ENCODE measurements at regions not wholly inside any gene's neighbourhood (a gene's known extent, or its start where the extent isn't known, plus 50 kb on each side); places are given as distances from the start of the nearest gene placed in this dataset.

DNA sequence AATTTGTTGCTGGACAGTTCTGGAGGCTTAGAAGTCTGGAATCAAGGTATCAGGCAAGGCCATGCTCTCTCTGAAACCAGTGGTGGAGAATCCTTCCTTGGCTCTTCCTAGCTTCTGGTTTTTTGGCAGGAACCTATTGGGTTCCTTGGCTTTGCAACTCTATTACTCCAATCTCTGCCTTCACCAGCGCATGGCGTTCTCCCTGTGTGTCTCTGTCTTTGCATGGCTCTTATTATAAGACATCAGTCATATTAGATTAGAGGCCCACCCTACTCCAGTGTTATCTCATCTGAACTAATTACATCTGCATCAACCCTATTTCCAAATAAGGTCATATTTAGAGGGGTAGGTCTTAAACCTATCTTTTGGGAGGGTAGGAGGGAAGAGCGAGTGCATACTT is 358.1 kb upstream of the RARB start:
- no peak for DNase-seq (ENCODE audit: extremely low read depth, low read depth)

DNA sequence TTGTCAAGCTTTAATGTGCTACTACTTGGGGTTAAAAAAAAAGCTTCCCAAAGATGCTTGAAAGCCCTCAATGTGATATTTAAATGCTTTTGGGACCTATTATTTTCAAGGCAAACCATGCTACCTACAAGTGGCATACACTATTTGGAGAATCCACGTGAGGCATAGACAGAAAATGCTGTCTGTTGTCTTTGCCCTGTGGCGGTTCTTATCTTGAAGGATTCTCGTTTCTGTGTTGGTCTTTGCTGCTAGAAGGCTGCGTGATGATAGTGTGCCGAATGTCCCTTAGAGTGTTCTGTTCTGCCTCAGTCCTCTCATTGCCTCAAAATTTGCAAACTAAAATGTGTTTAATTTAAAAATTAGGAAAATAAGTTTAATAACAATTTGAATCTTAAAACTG is 356.2 kb upstream of the RARB start:
- DNase-seq (ENCODE audit: extremely low read depth, low read depth) = no peak

DNA sequence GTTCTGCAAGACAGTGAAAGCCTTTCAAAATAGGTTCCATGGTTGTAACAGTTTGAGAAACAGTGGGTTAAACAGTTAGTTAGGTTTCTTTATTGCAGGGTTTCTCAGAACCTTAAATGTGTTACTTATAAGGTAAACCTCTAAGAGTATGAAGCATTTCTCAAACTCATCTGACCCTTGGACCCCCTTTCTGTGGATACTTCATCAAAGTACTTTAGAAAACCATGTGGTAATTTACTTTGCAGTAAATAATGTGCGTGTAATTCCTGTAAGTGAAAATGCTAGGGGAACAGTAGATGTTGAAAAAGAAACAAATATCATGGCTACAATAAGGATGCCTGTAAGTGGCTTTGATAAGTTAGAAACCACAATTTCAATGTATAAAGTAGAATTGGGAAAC is 354.6 kb upstream of the RARB start:
- DNase-seq (ENCODE audit: extremely low read depth, low read depth) = no peak

DNA sequence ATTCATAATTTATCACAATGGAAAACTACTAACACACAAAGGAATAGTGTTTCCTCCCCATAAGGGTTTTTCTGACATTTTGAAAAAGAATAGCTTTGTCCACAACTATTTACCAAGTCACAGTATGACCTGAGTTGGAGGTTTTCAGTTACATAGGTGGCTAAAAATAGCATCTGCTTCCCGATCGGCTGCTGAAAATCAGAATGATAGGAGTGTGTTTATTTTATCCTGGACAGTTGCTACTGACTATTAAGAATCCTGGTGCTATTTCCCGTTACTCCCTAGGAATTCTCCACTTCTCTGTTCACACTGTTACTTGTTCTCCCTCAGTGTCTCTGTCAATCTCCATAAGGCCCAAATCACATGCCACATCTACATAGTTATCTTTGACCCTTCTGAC is 353.9 kb upstream of the RARB start:
- no peak for DNase-seq (ENCODE audit: extremely low read depth, low read depth)

DNA sequence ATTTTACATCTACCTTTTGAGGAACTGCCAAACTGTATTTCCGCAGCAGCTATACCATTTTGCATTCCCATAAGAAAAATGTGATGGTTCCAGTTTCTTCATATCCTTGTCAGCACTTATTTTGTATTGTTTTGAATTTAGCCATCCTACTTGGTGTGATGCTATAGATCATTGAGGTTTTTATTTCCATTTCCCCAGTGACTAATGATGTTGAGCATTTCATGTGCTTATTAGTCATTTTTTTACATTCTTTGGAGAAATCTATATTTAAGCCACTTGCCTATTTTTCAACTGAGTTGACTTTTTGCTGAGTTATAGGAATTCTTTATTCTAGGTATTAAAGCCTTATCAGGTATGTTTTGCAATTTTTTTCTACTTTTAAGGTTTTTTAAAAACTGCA is 347.6 kb upstream of the RARB start:
- no peak for DNase-seq (ENCODE audit: extremely low read depth, low read depth)

DNA sequence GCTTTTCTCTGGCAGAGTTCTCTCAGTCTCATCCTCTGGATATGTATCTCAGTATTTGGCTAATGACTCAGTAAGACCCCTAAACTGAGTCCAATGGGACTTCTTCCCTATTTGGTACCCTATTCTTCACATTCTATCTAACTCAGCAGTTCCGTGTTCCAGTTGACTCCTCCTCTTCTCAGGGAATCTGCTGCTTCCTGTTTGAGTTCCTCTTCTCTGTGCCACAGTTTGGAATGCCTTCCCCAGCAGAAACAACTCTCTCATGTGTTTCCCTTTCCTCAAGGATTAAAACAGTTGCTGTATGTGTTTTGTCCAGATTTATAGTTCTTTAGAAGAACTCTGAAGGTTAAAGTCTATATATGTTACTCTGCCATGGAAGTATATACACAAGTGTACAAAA is 344.0 kb upstream of the RARB start:
- DNase-seq (ENCODE audit: extremely low read depth, low read depth) = no peak

DNA sequence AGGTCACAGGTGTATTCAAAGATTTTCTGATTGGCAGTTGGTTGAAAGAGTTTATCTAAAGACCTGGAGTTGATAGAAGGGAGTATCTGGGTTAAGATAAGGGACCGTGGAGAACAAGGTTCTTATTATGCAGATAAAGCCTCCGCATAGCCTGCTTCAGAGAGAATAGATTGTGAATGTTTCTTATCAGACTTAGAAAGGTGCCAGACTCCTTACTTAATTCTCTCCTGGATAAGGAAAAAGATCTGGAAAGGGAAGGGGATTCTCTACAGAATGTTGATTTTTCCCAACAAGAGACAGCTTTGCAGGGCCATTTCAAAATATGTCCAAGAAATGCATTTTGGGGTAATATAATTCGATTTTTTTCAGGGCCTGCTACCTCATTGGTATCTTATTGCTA is 341.3 kb upstream of the RARB start:
- no peak for DNase-seq (ENCODE audit: extremely low read depth, low read depth)

DNA sequence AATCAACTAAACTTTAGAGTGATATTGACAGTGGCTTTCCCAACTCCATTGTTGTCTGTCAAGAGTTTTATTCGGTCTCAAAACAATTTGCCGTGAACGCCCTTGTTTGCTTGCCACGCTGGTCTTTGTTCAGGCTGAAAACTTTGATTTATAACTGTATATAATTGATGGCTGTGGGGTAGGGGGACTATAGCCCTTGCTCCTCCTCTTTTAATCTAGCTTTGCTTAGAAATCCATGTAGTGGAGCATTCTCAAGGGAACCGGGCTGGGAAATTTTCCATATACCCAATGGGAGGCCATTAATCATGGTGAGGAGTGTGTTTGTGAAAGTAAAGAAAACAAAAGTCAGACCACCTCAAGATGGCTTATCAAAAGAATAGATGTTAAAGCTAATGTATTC is 339.8 kb upstream of the RARB start:
- DNase-seq (ENCODE audit: extremely low read depth, low read depth) = no peak

DNA sequence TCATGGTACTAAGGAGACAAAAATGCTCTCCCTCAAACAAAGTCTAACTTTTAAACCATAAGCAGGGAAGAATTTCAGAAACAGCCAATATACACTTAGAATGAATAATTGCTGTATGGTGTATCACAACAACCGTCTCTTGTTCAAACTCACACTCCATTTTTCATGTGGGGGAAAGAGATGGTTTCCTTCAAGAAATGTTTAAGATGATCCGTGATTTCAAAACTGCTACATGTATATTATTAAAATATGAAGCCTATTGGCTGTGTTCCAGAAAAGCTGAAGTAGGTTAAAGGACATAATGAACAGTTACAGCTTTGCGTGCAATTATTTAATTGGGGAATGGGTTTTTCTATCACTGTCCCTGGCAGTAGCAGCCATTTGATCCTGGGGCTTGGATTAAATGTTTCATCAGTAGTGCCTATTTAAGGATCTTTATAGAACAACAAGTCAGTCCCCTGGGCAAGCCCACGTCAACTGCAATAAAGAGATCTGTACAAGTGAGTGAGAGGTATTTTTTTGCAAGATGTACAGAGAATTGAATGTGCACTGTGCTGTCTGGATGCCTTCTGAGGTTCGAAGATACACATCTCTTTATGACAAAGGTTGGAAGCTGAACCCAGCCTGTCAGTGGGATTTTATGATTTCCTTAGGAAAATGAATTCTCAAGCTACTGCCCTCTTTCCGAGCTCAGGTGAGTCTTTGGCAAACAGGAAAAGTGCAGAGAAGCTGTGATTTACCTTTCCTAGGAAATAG is 337.2 kb upstream of the RARB start:
- DNase-seq (ENCODE audit: extremely low read depth, low read depth) = no peak

DNA sequence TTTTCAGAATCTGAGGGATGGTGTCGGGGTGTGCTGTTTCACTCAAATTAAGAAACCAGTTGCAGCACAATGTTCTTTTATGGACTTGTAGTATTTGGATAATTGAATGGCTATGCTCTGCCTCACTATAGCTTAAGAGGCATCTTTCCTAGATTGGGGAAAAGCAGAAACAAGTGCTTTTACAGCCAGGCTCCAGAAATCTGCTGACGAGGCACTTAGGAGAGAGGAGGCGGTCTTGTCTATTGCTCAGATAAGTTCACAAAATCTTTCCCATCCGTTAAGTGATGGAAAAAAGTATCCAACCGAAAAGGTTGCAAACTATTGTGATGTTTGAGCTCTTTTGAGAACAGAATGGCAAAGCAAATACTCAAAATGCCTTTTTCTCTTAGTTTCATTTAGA is 336.1 kb upstream of the RARB start:
- no peak for DNase-seq (ENCODE audit: extremely low read depth, low read depth)

DNA sequence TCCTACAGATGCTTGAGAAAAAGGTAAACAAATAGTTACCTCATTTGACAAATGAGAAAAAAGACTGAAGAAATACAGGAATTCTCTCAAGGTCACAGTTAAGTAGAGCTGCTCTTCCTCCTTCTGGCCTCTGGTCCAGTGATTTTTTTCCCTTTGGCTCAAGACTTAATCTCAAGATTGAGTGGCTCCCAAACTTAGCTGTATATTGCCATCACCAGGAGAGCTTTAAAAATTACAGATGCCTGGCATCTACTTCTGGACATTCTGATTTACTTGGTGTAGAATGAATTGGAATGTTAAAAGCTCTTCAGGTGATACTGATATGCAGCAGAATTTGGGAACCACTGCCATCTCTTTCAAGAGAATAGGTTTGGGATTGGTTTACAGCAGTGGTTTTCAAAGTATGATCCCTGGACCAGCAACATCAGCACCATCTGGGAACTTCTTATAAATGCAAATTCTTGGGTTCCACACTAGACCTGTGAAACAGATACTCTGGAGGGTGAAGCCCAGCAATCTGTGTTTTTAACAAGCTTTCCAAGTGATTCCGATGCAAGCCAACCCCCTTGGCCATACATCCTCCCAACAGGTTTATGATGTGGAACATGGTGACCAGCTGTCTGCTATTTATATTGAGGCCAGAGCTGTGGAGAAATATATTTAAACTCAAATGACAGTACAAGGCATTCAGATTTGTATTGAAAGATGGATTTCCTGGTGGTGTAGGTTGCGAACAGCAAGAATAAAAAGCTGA is 333.0 kb upstream of the RARB start:
- DNase-seq (ENCODE audit: extremely low read depth, low read depth) = no peak

DNA sequence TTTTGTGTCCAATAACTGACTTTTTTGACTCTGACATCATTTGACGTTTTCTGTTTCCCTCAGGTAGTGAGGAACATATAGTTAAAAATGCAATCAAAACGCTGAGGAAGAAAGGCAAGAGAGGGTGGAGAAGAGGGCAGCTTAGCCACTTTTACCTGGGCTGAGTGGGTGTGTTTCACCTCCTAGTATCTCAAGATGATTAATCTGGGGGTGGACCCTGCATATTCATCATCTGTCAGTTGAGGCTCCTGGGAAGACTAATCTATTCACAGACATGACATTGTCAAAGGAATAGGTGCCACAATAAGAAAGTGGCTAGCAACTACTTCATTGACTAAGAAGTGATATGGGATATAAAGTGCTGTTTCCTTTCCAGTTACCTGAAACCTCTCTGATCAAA is 331.5 kb upstream of the RARB start:
- DNase-seq (ENCODE audit: extremely low read depth, low read depth) = no peak

DNA sequence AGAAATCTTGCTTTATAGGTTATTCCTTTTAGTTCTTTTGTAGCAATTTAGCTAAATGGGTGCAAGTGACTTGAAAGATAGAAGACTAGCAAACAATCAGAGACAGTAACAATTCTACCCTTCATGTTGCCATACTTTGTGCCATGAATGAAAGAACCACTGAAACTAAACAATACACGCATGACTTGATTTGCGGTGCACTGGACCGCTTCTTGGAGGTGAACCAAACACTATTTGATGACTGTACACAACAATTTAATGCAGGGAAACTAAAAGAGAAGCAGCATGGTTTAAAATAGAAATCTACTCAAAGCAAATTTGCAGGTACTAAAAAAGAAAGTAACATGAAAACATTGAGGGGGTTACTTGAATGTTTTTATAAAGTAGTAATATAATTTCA is 331.0 kb upstream of the RARB start:
- DNase-seq (ENCODE audit: extremely low read depth, low read depth) = no peak

DNA sequence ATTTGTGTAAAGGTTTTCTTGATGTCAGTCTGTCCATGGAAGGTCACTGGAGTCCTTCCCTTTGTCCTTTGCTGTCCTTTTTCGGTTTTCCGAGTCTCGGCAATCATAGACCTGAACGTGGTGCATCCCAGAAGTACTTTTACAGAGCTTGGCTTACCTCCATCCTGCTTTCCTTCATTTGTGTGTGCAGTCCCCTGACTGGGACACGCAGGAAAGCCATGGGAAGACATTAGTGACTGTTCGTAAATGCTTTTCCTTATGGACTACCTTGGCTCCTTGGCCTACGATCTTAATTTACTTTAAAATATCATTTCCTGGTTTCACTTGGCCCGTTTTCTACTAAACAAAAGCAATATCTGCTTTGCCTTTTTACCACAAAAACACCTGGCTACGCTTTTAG is 328.4 kb upstream of the RARB start:
- no peak for DNase-seq (ENCODE audit: extremely low read depth, low read depth)

DNA sequence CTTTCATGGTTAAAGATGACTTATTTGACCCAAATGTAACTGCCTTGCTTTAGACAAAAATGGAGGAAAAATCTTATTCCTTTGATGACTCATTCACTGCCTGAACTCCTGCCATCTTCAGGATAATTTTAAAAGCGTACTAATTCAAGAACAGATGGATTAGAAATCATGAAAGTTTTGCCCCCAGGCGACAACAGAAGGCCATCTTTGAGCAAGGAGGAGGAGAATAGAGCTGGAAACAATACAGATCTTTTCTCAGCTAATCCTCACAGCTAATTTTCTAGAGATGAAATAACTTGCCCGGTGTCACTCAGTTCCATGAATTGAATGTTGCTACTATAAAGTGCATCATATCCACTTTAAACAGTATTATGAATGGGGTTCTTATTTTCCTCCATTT is 324.7 kb upstream of the RARB start:
- no peak for DNase-seq (ENCODE audit: extremely low read depth, low read depth)

DNA sequence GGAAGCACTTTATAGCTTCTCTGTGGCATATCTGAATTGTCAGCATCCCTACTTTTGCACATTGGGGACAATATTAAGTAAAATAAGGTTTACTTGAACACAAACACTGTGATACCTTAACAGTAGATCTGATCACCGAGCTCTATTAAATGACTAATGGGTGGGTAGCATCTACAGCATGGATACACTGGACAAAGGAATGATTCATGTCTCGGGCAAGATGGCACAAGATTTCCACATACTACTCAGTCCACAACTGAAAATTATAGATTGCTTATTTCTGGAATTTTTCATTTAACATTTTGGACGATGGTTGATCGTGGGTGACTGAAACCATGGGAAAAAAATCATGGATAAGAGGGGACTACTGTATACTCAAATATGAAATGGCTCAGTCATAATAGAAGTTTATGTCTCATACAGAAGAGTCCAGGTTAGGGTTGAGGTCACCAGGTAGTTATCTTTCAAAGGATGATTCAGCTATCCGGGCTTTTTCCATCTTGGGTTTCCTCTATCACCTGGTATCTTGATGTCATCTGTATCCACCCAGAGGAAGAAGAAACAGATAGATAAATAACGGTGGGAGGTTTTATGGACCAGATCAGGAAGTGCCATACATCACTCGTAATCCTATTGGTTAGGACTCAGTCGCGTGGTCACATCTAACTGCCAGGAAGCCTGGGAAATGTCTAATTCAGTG is 320.0 kb upstream of the RARB start:
- DNase-seq (ENCODE audit: extremely low read depth, low read depth) = no peak

DNA sequence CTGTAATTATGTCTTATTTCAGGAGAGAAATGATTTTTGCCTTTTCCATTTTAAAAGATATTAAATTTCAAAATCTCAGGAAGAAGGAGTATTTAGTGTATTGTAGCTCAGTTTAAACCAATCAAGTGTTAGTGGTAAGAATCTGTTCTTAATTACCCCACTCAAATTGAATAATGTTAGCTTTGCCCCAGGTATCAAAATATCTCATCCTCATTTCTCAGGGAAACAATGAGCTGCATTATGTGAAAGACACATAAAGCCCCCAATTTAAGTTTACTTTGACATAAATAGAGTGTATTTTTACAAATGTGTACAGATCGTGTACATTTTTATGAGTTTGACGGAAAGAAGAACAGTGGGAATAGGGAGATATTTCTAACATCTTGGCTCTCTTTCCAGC is 317.4 kb upstream of the RARB start:
- DNase-seq (ENCODE audit: extremely low read depth, low read depth) = no peak

DNA sequence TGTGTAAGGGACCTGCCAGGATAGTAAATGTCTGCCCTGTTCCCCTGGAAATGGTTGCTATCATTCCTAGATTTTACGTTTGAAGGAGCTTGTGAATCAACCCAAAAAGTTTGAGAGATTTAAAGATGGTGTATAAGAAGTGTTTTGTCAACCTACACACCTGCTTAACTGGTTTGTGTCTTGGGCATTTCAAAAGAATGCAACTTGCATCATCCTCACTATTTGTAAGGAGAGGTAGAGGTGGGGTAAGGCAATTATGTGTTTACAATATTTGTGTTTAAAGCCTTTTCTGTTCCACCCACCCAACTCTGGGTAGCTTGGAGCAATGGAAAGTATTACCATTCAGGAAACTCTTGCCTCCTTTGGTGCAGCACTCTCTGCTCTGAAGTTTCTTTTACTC is 314.2 kb upstream of the RARB start:
- DNase-seq (ENCODE audit: extremely low read depth, low read depth) = no peak

DNA sequence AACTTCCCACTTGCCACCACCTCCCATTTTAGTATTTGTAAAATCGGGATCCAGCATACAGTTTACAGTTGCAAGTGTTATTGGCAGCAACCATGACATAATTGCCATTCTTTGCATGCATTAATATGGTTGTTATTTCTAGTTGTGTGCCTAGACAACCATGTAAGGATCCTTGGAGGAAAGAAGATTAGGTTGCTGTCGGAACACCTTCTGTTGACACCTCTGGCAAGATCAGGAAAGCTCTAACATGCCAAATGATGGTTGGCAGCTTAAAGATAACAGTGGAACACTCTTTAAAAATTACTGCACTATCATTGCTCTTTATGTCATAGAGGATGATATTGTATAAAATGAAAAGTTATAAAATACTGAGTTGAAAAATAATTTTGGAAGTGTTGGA is 313.5 kb upstream of the RARB start:
- no peak for DNase-seq (ENCODE audit: extremely low read depth, low read depth)

DNA sequence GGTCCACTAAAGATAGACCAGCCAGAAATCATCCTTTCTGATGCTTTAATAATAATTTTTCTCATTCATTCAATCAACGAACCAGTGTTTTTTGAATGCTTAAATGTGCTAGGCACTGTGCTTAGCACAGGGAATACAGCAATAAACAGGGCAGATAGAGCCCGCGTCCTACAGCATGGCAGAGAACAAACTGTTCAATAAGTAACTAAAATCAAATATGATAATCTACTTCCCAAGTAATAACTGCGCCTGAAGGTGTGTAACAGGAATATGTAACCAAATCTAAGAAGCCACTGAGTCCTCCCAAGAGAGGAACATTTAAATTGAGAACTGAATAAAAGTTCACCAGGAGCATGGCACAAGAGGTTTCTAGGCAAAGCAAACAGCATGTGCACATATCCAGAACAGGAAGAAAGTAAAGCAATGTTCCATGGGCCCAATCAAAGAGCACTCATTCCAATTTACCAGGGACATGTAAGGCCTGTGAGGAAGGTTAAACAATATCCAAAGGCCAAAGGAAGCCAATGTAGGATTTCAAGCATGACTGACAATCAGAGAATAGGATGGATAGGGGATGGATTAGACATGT is 311.0 kb upstream of the RARB start:
- no peak for DNase-seq (ENCODE audit: extremely low read depth, low read depth)

DNA sequence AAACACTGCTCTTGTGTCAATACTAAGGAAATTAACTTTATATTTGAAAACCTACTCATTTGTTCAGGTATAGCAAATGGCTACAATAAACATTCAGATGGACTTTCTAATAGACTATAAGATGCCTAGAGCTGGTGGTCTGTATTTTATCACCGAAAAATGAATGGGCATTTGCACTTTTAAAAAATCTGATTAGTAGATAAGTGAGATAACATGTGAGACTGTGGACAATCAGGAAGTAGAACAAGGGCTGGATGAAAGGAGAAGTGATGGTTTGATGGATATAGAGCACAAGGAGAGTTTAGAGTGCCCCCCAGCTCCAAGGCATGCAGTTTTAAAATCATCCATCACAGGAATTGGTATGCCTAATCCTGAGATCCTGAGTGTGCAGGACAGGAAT is 308.4 kb upstream of the RARB start:
- DNase-seq (ENCODE audit: extremely low read depth, low read depth) = no peak

DNA sequence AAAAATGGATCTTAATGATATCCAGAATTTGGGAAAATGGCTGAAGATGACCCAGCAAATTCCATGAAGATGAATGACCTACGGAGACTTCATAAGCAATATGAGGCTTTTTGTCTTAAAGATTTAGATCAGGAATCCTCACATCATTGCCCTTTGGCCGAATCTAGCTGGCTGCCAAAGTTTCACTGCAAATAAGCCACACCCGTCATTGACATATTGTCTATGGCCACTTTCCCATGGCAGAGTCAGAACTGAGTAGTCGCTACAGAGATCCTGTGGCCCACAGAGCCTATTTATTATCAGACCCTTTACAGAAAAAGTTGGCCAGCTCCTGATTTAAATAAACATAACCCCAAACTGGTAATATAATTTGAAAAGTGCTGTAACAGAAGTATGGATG is 307.4 kb upstream of the RARB start:
- DNase-seq (ENCODE audit: extremely low read depth, low read depth) = no peak

Measured in NCI-H460 (cell line).